ENCODE measurements at regions not wholly inside any gene's neighbourhood (a gene's known extent, or its start where the extent isn't known, plus 50 kb on each side); places are given as distances from the start of the nearest gene placed in this dataset.

GRCh38 chr6:18555750-18556149 is 168.6 kb downstream of the RNF144B start:
- in situ Hi-C loops (cut with MboI): no loop called here
- no TSS peak for BruUV-seq (replicated peaks)

More at GRCh38 chr6:18555750-18556149, 168.6 kb downstream of the RNF144B start:
- ChIA-PET CTCF (ENCODE audit: low intra/inter-chr PET ratio) (no interaction called here), POLR2A (no interaction called here)
- Histone ChIP-seq H3K4me2 (ENCODE audit: insufficient read depth, low read length) (no peak overlapping the region), H3K4me3 (no peak overlapping the region), H3K9me3 (replicated peaks; ENCODE audit: control insufficient read depth, insufficient read depth, low read depth, low read length) (no peaks in the 10 kb centered on the region), H4K20me1 (replicated peaks; ENCODE audit: control insufficient read depth, insufficient read depth, low read length) (no peaks in the 10 kb centered on the region), H3K79me2 (ENCODE audit: control insufficient read depth, insufficient read depth, low read length) (no peaks in the 10 kb centered on the region), H2AFZ (ENCODE audit: low read depth, low read length) (no peak overlapping the region), H3K27me3 (ENCODE audit: control insufficient read depth in 2 of 2, insufficient read depth in 2 of 2, low read length in 2 of 2) (no peaks in the 10 kb centered on the region), H3K36me3 (ENCODE audit: control insufficient read depth, insufficient read depth, low read length) (no peaks in the 10 kb centered on the region), H3K9ac (ENCODE audit: insufficient read depth in 1 of 2, low read depth in 2 of 2, low read length in 2 of 2) (no peak overlapping the region), H3K27ac (ENCODE audit: extremely low read depth, low read depth, low read length) (no peak overlapping the region), H3K4me1 (replicated peaks in 1 of 2; ENCODE audit: control insufficient read depth in 2 of 2, insufficient read depth in 2 of 2, low read length in 2 of 2) (no peaks in the 10 kb centered on the region), H3K9me1 (ENCODE audit: control insufficient read depth, insufficient read depth, low read length) (no peaks in the 10 kb centered on the region)
- 0% methylated on average over 2 of the region's 2 CpGs for WGBS (ENCODE audit: insufficient coverage, low coverage, missing lambda C conversion rate)
- TF ChIP-seq DLX4 (CRISPR knock-in tag; IDR thresholded peaks at IDR 0.05) (no peak), ZNF77 (CRISPR knock-in tag; IDR thresholded peaks at IDR 0.05) (no peak), SMAD4 (CRISPR knock-in tag; conservative IDR thresholded peaks at IDR 0.05) (no peak), TRIM28 (IDR thresholded peaks at IDR 0.05) (no peak), FOXA1 (IDR thresholded peaks at IDR 0.05; ENCODE audit: borderline replicate concordance) (no peak), MEIS2 (IDR thresholded peaks at IDR 0.05; ENCODE audit: partially characterized antibody) (no peak), CEBPB (tag; IDR thresholded peaks at IDR 0.05) (no peak), BCL6 (CRISPR knock-in tag; IDR thresholded peaks at IDR 0.05) (no peak), ELK3 (CRISPR knock-in tag; IDR thresholded peaks at IDR 0.05) (no peak), BRD4 (IDR thresholded peaks at IDR 0.05) (no peak), RFX7 (CRISPR knock-in tag; IDR thresholded peaks at IDR 0.05) (no peak)
- TF ChIP-seq, protein P1, sequence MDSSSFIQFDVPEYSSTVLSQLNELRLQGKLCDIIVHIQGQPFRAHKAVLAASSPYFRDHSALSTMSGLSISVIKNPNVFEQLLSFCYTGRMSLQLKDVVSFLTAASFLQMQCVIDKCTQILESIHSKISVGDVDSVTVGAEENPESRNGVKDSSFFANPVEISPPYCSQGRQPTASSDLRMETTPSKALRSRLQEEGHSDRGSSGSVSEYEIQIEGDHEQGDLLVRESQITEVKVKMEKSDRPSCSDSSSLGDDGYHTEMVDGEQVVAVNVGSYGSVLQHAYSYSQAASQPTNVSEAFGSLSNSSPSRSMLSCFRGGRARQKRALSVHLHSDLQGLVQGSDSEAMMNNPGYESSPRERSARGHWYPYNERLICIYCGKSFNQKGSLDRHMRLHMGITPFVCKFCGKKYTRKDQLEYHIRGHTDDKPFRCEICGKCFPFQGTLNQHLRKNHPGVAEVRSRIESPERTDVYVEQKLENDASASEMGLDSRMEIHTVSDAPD (CRISPR knock-in tag; IDR thresholded peaks at IDR 0.05): no peak
- intact Hi-C loops (cut with micrococcal nuclease): no loop called here
- FAIRE-seq (no peak), DNase-seq (ENCODE audit: extremely low read depth in 1 of 4, low spot score in 3 of 4) (no peak), ATAC-seq (no peak)
